NCI-H2196 treated with DMSO at 0.1 percent for 48 hours (cell line): ENCODE measurements at regions not wholly inside any gene's neighbourhood (a gene's known extent, or its start where the extent isn't known, plus 50 kb on each side); places are given as distances from the start of the nearest gene placed in this dataset.
"Not testable (repeated sequence)": the region's sequence is repeated elsewhere in the genome, so short reads cannot be mapped to it uniquely, and the experiment has no call there.

Source experiments
- DNase-seq: peaks from one replicate; lab custom pipeline; 2025; ENCODE audit not compliant: unreplicated experiment; lab: John Stamatoyannopoulos, UW

- DNase-seq: no peak
Measured at GRCh38 chr1:95865769-95866168, 631.8 kb downstream of the RWDD3 start.

GRCh38 chr1:95876276-95876675 is 642.3 kb downstream of the RWDD3 start:
- no peak for DNase-seq

- no peak for DNase-seq
Measured at GRCh38 chr1:95879498-95880050, 645.6 kb downstream of the RWDD3 start.

GRCh38 chr1:95888941-95889390 is 655.0 kb downstream of the RWDD3 start:
- DNase-seq: no peak

- DNase-seq: no peak
Measured at GRCh38 chr1:95889400-95889799, 655.4 kb downstream of the RWDD3 start.

GRCh38 chr1:95893921-95894320 is 659.9 kb downstream of the RWDD3 start:
- no peak for DNase-seq

- no peak for DNase-seq
Measured at GRCh38 chr1:95903060-95903459, 669.0 kb downstream of the RWDD3 start.

GRCh38 chr1:95905818-95906395 is 671.9 kb downstream of the RWDD3 start:
- DNase-seq: no peak

- not testable (repeated sequence) for DNase-seq
Measured at GRCh38 chr1:95911739-95912138, 677.7 kb downstream of the RWDD3 start.

GRCh38 chr1:95916616-95917015 is 682.6 kb downstream of the RWDD3 start:
- no peak for DNase-seq

GRCh38 chr1:95924684-95925083 is 690.7 kb downstream of the RWDD3 start:
- DNase-seq: no peak

- DNase-seq: no peak
Measured at GRCh38 chr1:95926331-95926730, 692.3 kb downstream of the RWDD3 start.

- no peak for DNase-seq
Measured at GRCh38 chr1:95927061-95927460, 693.1 kb downstream of the RWDD3 start.

- DNase-seq: no peak
Measured at GRCh38 chr1:95935719-95936118, 701.7 kb downstream of the RWDD3 start.

GRCh38 chr1:95941121-95941798 is 707.2 kb downstream of the RWDD3 start:
- DNase-seq: no peak

- DNase-seq: no peak
Measured at GRCh38 chr1:95948023-95948422, 714.0 kb downstream of the RWDD3 start.

GRCh38 chr1:95951371-95952102 is 717.5 kb downstream of the RWDD3 start:
- no peak for DNase-seq

GRCh38 chr1:95953015-95953414 is 719.0 kb downstream of the RWDD3 start:
- DNase-seq: no peak

GRCh38 chr1:95954585-95954984 is 720.6 kb downstream of the RWDD3 start:
- no peak for DNase-seq

GRCh38 chr1:95956215-95956614 is 722.2 kb downstream of the RWDD3 start:
- no peak for DNase-seq

- no peak for DNase-seq
Measured at GRCh38 chr1:95957748-95958147, 723.7 kb downstream of the RWDD3 start.

GRCh38 chr1:95966866-95967265 is 732.9 kb downstream of the RWDD3 start:
- no peak for DNase-seq
